GM21515 (cell line): ENCODE measurements at regions not wholly inside any gene's neighbourhood (a gene's known extent, or its start where the extent isn't known, plus 50 kb on each side); places are given as distances from the start of the nearest gene placed in this dataset.

Source experiments
- ATAC-seq: cut with Tn5 transposase; IDR thresholded peaks from one replicate; pipeline ENCODE4 v1.9.1; 2021; ENCODE audit not compliant: unreplicated experiment

DNA sequence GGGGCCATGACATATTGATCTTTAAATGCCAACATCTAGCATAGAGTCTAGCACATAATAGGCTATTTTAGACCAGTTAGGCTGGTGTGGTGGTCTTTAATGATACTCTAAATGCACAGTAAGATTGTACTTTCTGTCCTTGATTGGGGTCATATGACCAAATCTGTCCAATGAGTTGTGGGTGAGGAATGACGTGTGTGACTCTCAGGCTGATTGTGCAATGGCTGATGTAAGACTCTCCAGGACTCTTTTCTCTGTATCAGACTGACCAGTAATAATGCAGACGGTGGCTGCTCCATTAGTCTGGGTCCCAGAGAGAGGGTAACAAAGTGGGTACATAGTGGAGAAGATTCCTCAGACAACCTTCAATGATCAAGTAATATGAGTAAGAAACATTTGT lies 541.6 kb upstream of the CAMK1G start:
- ATAC-seq = no peak

DNA sequence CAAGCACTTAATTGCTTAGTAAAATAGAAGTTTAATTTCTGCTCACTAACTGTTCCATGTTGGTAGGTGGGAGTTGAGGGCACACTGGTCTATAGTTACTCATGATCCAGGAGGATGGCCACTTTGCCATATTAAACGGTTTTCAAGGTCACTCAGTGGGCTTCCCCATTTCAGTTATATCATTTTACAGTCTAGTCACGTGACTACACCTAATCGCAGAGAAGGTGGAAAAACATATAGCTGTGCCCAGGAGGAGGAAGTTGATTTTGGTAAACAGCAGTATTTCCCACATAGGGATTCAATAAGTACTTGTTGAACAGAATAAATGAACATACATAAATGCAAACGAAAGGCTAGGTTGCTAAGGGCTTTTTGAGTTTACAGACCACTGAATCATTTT lies 541.1 kb upstream of the CAMK1G start:
- no peak for ATAC-seq

DNA sequence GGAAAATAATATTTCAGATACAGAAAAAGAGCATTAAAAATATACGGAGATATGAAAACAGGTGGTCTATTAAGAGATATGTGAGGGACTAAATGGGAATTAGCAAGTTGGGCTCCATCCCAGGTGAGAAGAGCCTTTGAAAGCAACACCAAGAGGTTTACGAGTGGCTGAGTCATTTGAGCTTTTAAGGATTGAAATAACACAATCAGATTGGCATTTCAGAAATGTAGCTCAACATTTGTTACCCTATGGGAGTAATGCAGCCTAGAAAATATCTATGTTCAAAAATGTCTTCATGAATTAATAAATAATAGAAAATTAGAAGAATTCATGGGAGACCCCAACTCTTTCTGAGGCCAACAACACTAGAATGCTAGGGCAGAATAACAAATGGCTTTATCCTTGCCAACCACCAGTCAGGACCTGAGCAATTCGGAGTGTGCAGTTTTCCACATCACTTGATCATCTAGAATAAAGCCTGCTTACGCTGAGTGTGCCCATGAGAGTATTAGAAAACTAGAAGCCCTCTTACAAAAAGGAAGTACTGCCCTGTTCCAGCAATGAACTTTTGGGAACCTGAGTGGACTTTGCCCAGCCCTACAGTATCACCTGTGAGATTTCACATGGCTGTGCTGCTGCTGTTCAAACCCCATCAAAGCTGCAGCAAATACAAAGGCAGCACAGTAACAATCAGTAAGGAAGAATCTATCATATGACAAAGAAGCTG lies 538.0 kb upstream of the CAMK1G start:
- no peak for ATAC-seq

DNA sequence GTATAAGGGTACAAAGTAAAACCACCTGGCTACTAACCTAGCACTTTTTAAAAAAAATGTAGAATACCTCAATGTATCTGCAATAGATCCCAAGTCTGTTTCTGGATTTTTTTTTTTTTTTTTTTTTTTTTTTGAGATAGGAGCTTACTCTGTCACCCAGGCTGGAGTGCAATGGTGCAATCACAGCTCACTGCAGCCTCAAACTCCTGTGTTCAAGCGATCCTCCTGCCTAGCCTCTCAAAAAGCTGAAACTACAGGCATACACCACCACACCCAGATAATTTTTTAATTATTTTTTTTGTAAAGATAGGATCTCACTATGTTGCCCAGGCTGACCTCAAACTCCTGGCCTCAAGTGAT lies 537.5 kb upstream of the CAMK1G start:
- ATAC-seq = no peak

DNA sequence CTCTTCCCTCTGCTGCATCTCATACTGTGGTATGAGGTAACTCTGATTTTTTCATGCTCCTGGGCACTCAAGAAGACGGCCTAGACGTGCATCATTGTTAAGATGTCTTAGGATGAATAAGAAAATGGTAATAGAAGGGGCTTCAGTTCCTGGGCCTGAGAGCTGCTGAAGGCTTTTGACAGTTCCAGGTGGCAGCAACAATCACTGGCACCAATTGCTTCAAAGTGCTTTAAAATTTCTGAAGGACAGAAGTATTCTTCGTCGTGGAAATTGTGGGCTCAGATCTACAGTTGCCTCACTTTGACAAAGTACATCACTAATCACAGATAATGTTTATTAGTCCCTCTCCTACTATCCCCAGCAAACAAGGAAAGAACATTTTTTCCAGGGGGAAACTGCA lies 536.6 kb upstream of the CAMK1G start:
- ATAC-seq = no peak

DNA sequence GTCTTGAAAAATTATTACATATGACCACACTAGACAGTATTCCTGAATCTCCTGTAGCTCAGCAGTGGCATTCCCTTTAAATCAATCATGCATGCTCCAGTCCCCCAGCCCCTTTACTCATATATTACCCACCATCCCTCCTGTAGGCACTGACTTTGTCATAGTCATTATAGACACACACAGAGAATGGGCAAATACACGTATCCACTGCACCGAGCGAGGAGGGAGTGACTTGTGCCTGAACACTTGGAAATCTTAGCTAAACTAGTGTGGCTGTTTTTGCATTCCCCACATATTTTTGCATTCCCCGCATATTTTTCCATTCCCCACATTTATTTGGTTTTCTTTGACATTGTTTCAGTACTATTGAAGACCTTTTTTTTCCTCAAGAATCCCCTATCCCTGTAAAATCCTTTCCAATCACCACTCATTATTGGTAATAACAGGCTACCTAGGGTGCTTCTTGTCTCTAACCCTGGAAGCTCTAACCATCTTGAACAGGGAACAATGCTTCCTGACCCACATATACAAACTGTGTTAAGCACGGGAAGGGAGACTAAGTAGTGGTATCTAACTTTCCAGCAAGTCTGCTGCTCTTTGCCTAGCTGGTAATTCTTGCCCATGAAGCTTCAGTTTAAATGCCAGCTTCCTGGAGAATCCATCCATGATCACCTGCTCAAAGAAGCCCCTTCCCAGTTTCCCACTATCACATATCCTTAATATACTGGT lies 534.4 kb upstream of the CAMK1G start:
- no peak for ATAC-seq

DNA sequence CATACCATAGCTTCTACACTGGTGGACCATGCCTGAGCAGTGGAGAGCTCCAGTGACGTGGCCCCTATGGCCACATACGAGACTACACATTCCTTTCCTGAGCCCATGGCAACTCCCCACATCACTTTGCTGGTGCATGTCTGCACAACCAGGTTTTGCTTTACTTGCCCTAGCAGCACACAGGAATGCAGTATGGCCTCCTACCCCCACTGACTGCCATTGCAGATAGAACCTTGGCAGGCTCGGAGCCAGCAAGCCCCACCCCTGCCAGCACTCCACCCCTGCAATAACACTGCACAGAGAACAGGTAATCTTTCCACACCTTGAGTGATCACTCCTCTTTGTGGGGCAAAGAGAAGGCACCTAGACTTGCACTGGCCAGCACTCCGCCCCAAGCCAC lies 531.9 kb upstream of the CAMK1G start:
- no peak for ATAC-seq

DNA sequence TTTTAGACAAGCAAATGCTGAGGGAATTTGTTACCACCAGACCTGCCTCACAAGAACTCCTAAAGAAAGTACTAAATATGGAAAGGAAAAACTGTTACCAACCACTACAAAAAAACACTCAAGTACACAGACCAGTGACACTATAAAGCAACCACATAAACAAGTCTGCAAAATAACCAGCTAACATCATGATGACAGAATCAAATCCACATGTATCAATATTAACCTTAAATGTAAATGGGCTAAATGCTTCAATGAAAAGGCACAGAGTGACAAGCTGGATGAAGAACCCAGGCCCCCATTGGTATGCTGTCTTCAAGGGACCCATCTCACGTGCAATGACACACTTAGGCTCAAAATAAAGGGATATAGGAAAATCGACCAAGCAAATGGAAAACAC lies 529.9 kb upstream of the CAMK1G start:
- no peak for ATAC-seq

DNA sequence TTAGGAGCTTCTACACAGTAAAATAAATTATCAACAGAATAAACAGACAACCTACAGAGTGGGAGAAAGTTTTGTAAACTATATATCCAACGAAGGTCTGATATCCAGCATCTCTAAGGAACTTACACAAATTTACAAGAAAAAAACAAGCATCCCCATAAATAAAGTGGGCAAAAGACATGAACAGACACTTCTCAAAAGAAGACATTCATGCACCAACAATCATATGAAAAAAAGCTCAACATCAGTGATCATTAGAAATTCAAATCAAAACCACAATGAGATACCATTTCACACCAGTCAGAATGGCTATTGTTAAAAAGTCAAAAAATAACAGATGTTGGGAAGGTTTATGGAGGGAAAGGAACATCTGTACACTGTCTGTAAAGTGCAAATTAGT lies 526.4 kb upstream of the CAMK1G start:
- ATAC-seq = no peak

DNA sequence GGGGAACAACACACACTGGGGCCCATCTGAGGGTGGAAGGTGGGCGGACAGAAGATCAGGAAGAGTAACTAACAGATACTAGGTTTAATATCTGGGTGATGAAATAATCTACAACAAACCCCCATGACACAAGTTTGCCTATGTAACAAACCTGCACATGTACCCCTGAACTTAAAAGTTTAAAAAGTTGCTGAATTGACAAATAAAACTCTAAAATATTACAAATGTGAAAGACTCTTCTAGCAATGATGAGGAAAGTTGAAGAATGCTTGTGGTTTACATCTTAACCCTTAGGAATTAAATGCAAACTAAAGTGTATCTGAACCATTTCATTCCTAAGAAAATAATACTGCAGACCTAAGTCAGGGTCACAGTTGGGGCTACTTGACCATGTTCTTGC lies 525.6 kb upstream of the CAMK1G start:
- ATAC-seq = no peak

DNA sequence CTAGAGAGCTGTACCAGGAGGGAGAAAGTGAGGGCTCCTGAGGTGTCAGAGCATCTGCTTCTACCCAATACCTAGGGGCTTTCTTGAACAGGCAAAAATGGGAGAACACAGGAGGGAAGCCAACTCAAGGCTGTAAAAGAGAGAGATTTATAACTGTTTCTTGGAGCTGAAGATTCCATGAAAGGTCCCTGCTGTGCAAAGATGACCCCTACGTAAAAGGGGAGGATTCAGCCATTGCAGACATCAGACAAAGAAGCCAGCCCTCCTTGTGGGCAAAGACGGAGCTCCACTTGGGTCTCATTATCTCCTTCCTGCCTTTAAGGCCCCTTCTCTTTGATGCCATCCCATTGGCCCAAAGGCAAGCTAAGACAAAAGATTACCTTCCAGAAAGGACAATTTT lies 524.1 kb upstream of the CAMK1G start:
- ATAC-seq = no peak

DNA sequence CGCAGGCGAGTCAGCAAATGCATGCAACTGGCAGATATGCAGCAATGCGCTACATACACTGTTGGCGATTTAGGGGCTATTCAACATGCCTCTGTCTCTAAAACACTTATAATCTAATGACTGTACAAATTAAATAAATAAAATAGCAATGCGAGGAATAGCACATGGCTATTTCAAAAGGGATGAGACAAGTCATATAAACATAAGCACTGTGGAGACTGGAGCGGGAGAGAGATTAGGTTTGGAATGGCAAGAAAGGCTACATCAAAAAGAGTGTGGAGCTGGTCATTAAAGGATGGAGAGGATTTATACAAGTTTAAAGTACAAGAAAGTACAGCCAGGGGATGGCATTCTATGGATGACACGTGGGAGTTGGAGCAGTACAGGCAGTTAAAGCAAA lies 523.5 kb upstream of the CAMK1G start:
- no peak for ATAC-seq

DNA sequence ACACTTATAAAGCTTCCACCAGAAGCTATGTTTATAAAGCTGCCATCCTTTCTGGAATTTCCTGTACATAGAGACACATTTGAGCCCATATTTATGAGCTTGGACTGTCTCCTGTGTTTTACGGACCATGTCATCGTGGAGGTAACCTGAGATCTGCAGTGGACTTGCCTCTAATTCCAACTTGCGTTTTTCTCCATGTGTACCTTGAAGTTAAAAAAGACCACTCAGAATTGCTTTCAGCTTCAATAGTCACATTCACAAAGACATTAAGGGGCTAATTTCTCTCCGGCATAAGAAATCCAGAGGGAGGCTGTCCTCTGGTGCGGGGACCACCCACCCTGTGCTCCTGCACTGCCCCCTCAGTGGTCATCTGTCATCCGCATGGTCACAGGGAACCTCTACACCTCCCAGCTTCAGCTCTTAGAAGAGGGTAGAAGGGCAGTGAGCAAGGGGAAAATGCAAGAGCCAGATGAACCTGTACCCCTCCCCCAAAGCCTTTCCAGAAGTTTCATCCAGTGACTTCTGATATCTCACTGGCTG lies 521.4 kb upstream of the CAMK1G start:
- ATAC-seq = no peak

DNA sequence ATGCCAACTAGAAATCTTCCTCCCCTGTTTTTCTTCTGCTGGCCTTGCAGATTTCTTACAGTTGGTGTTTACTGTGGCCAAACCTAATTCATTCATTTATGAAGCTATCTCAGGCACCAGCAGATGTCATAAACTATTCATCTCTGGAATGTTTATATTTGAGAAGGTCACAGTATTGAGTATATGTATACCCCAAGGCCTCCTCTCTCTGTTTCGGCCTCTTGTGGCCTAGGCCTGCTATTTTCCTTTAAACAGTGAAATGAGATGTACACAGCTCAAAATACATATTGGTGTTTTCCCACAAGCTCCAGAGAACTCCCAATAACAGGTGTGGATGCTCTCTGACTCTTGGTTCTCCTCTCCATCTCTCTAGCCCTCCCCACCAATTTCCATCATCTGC lies 520.7 kb upstream of the CAMK1G start:
- ATAC-seq = peak; percentile 76

DNA sequence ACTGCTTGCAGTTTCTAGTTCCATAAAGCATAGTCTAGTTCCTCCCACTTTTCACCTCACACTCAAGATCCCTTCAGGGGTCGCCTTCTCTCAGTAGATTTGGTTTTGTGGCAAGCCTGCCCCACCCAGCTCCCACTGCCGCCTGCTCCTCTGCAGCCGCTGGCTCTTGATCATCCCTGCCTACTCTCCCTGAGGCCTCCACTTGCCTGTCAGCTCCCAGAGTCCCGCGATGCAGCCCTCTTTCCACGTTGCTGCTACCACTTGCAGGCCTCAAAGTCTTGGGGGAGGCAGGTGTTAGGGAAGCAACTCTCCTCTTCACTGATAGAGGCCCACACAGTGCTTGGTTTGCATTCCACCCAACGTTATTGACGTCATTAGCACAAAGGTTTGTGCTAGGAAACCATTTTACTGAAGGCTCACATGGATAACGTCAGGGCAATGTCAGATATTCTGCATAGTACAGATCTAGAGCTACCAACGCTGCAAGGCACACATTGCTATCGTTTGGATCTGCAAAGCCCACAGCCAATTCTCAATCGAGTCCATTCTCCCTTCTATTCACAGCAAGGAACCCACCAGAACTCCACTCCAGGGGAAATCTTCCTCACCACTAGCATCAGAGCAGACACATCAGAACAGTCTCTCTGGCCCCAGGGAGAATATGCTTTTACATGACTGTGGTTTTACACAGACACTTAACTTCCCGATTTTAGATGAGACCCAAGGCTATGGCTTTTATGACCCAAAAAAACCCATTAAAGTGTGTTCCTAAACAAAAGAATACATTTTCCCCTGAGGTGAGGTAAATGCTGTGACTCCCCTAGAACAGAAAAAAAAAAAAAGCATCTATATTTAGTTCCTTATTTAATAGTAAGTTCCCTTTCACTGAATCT lies 519.5 kb upstream of the CAMK1G start:
- peak; percentile 41 for ATAC-seq

DNA sequence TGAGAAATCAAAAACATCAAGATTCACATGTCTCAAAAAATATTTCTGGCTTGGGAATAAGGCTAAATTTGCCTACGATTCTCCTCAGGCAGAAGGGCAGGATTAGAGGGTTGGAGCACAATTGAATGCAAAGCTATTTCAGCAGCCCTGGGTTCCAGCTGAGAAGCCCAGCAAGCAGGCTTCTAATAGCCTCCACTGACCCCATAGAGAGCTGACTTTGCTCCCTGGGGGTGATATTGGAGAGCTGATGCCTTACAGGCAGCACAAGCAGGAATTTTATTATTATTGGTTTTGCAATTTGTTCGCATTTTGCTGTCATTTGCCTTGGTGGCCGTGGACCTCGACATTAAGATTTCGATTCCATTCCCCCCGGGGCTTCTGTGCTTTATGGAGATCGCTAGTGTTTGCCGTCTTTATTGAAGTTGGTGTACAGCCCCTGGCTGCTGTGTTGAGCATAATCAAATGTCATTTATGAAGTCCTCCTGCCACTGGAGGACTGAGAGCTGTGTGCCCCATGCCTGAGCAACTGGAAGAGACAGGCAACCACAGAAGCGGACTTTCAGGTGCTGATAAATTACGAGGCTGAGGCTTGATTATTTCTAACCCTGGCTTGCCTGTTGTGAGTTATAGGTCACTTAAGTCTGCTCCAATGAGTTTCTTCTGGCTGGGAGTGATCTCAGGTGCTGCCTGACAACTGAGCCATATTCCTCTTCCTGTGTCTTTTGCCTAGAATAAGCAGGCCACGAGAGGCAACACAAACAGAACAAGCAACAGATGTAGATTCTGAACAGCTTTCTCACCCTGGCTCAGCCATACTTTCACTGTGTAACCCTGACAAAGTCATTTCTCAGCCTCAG lies 518.4 kb upstream of the CAMK1G start:
- no peak for ATAC-seq

DNA sequence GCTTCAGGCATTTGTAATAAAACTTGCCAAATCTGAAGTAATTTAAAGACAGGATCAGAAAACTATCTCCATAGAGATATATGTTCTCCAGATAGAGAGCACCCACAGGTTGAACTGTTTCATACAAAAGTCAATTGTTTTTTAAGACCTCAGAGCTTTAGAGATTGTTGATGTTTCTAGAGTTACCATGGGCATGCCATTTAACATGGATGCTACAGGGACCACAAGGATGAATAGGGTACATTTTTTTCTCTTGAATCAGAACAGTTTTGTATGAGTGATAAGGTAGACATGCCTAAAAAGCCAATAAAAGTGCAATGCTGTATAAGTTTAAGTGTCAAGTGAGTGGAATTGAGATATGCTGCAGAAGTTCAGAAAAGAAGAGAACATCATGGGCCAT lies 511.0 kb upstream of the CAMK1G start:
- no peak for ATAC-seq

DNA sequence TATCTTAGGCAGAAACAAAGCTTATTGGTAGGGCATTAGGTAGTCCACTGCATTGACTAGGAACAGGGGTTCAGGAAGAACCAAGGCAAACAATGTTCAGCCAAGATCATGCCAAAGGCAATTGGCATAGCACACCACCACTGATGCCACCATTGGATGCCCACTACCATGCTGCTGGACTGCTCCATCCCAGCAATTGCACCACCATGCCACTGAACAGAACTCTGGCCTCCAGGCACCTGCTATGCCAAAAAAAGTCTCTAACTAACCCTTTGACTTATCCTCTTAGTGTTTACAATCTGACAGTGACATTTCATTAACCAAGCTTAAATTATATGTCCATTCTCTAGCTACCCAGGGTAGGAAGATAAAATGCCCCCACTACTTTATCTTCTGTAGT lies 509.6 kb upstream of the CAMK1G start:
- ATAC-seq = no peak

DNA sequence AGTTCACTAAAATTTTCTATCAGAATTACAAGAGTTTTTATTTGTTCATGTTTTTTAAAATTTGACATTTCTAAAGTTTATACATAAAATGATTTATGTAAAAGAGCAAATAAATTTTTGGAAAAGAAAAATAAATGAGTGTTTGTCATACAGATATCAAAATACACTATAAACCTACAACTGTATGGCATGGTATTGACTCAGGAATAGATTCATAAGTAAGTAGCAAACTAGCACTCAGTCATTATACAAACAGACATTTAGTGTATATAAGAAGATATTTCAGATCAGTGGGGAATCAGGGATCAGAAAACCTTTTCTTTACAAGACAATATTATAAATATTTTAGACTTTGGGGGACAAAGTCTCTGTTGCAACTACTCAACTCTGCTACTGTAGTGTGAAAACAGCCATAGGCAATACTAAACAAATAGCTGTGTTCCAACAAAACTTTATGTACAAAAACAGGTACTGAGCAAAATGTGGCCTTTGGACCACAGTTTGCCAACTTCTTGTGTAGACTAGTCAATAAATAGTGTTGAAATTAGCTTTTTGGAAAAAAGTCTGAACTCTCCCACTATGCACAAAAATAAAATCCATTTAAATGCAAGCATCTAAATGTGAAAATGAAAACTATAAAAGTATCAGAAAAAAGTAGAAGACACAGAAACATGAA lies 508.8 kb upstream of the CAMK1G start:
- no peak for ATAC-seq

DNA sequence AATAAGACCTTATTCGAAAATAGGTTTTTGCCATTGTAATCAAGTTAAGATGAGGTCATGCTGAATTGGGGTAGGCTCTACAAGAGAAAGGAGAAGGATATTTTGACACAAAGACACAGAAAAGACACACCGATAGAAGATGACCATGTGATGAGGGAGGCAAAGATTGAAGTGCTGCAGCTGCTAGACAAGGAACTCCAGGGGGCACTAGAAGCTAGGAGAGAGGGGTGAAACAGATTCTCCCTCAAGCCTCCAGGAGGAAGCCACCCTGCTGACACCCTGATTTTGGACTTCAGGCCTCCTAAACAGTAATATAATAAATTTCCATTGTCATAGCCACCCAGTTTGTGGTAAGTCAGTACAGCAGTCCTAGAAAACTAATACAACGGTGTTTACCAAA lies 506.8 kb upstream of the CAMK1G start:
- no peak for ATAC-seq
